Upper lobe of left lung (tissue), 4 donors: ENCODE measurements at regions not wholly inside any gene's neighbourhood (a gene's known extent, or its start where the extent isn't known, plus 50 kb on each side); places are given as distances from the start of the nearest gene placed in this dataset.

ENCODE experiments used
- EP300 ChIP-seq, 4 donors: sonication (generic); formaldehyde crosslinking; IDR thresholded peaks; one replicate each; pipeline ENCODE4 v1.5.1; 2017; ENCODE audit warnings: antibody characterized with exemption in 4 of 4, control low read depth in 2 of 4
- POLR2A ChIP-seq, 4 donors: fragments of 450-650 bp; IDR thresholded peaks; one replicate each; pipeline ENCODE4 v1.5.1; 2016 to 2017; ENCODE audit warnings: antibody characterized with exemption in 4 of 4, mild to moderate bottlenecking in 2 of 4
- POLR2AphosphoS5 ChIP-seq, 2 donors: sonication (generic); formaldehyde crosslinking; IDR thresholded peaks; one replicate each; pipeline ENCODE4 v1.5.1; 2017; ENCODE audit warnings: antibody characterized with exemption in 2 of 2
- TF ChIP-seq, protein P1 (sequence below), 6 experiments: fragments of 450-650 bp in 4 of 6; fragments of 200-600 bp in 2 of 6; sonication (generic) in 2 of 6; IDR thresholded peaks; one replicate each; pipeline ENCODE4 v1.5.1; 2016 to 2019; ENCODE audit warnings: antibody characterized with exemption in 6 of 6

DNA sequence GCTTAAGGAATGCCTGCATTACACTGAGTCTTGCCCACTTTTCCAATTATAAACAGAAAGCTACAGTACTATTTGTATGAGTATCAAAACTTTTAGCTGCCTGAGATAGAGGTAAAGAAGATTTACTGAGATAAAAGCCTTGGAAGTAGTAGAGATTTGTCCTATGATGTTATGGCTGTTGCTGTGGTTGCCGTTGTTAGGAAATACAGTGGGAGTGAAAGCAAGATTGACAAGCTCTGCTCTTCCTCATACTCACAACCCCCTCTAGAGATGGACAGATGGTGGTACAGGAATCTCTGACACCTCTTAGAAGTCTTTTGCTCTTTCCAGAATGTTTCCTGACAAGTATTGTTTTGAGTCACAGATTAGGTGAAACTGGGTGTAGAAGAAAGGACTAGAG, 242.5 kb downstream of the RPIA start:
- no peak for TF ChIP-seq POLR2A (IDR thresholded peaks at IDR 0.05)
- TF ChIP-seq, protein P1, sequence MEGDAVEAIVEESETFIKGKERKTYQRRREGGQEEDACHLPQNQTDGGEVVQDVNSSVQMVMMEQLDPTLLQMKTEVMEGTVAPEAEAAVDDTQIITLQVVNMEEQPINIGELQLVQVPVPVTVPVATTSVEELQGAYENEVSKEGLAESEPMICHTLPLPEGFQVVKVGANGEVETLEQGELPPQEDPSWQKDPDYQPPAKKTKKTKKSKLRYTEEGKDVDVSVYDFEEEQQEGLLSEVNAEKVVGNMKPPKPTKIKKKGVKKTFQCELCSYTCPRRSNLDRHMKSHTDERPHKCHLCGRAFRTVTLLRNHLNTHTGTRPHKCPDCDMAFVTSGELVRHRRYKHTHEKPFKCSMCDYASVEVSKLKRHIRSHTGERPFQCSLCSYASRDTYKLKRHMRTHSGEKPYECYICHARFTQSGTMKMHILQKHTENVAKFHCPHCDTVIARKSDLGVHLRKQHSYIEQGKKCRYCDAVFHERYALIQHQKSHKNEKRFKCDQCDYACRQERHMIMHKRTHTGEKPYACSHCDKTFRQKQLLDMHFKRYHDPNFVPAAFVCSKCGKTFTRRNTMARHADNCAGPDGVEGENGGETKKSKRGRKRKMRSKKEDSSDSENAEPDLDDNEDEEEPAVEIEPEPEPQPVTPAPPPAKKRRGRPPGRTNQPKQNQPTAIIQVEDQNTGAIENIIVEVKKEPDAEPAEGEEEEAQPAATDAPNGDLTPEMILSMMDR (IDR thresholded peaks at IDR 0.05) = no peak
- TF ChIP-seq EP300 (IDR thresholded peaks at IDR 0.05) = no peak
- TF ChIP-seq POLR2AphosphoS5 (IDR thresholded peaks at IDR 0.05) = no peak
